Mesothelial cell of epicardium (in vitro differentiated cells): ENCODE measurements at regions not wholly inside any gene's neighbourhood (a gene's known extent, or its start where the extent isn't known, plus 50 kb on each side); places are given as distances from the start of the nearest gene placed in this dataset.

ENCODE experiments used
- DNase-seq, 2 experiments: peaks; one replicate each; pipeline ENCODE4 v3.0.0; 2021; ENCODE audit warnings: low spot score in 2 of 2; ENCODE audit not compliant: unreplicated experiment in 2 of 2
- H3K27ac Mint-ChIP-seq: 2 replicates; pipeline ENCODE4 v1.8.0; 2021; ENCODE audit warnings: mixed read lengths
- H3K27me3 Mint-ChIP-seq: 2 replicates; pipeline ENCODE4 v1.8.0; 2021; ENCODE audit warnings: low read depth, mixed read lengths
- H3K36me3 Mint-ChIP-seq: 2 replicates; pipeline ENCODE4 v1.8.0; 2021; ENCODE audit warnings: mixed read lengths
- H3K4me1 Mint-ChIP-seq: 2 replicates; pipeline ENCODE4 v1.8.0; 2021; ENCODE audit warnings: mixed read lengths
- H3K4me3 Mint-ChIP-seq: 2 replicates; pipeline ENCODE4 v1.8.0; 2021; ENCODE audit warnings: mild to moderate bottlenecking, moderate library complexity, mixed read lengths
- H3K9me3 Mint-ChIP-seq: 2 replicates; pipeline ENCODE4 v1.8.0; 2021; ENCODE audit warnings: mixed read lengths
- TF ChIP-seq, protein P1 (sequence below): fragments of 200-600 bp; sonication (generic); IDR thresholded peaks from one replicate; pipeline ENCODE4 v1.5.0; 2021; ENCODE audit warnings: antibody characterized with exemption; ENCODE audit not compliant: unreplicated experiment

DNA sequence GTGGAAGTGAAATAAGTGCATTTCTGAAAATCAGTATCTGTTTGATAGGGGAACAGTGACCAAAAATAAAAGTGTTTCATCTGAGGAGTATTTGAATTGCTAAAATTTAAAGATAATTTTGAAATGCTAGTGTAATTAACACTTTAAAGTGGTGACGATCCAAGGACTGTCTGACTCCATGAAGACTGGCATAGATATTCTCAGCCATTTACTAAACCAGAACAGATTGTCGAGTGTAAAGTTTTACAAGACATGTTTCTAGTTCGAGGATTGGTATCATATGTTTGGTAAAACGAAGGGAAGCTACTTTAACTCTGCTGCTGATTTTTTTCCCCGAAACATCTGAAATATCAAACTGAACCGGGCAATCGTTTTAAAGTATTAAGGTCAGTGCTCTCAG lies 417.9 kb downstream of the EPHA4 start:
- Mint-ChIP-seq H3K36me3 (no peaks in the 10 kb centered on the region), H3K4me3 (no peak overlapping the region), H3K9me3 (no peaks in the 10 kb centered on the region), H3K4me1 (no peaks in the 10 kb centered on the region), H3K27me3 (peaks cover 9% of the 10 kb centered on the region), H3K27ac (no peak overlapping the region)
- DNase-seq, result no peak
- TF ChIP-seq, protein P1, sequence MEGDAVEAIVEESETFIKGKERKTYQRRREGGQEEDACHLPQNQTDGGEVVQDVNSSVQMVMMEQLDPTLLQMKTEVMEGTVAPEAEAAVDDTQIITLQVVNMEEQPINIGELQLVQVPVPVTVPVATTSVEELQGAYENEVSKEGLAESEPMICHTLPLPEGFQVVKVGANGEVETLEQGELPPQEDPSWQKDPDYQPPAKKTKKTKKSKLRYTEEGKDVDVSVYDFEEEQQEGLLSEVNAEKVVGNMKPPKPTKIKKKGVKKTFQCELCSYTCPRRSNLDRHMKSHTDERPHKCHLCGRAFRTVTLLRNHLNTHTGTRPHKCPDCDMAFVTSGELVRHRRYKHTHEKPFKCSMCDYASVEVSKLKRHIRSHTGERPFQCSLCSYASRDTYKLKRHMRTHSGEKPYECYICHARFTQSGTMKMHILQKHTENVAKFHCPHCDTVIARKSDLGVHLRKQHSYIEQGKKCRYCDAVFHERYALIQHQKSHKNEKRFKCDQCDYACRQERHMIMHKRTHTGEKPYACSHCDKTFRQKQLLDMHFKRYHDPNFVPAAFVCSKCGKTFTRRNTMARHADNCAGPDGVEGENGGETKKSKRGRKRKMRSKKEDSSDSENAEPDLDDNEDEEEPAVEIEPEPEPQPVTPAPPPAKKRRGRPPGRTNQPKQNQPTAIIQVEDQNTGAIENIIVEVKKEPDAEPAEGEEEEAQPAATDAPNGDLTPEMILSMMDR, result no peak

DNA sequence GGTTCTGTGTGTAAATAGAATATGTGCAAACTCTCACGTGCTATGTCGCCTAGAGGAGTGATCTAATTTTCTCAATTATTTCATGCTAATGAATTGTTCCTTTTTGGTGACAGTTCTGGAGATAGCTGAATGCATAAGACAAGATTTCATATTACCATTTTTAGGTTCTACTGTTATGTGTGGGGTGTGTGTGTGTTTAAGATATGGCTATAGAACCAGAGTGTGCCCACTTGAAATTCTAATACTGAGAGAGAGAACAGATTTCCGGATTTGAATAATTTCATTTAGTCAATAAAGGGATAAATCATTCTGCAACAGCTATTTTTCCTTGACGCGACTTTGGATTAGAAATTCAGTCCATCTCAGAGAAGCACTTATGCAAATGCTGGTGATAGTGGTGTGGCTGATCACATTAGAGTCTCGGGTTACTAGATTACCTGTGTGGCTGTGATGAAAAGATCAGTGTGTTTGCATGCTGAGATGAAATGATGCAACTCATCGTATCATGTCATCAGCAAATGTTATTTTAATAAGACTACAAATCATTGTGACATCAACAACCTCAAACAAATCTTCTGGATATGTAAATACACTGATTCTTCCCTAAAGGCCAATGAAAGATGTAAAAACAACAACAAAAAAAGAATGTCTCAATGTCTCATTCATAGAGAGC lies 415.9 kb downstream of the EPHA4 start:
- Mint-ChIP-seq H3K27me3 (peaks cover 8% of the 10 kb centered on the region), H3K36me3 (no peaks in the 10 kb centered on the region), H3K4me1 (no peaks in the 10 kb centered on the region), H3K9me3 (no peaks in the 10 kb centered on the region), H3K27ac (no peak overlapping the region), H3K4me3 (no peak overlapping the region)
- DNase-seq, result no peak
- TF ChIP-seq, protein P1, result no peak

DNA sequence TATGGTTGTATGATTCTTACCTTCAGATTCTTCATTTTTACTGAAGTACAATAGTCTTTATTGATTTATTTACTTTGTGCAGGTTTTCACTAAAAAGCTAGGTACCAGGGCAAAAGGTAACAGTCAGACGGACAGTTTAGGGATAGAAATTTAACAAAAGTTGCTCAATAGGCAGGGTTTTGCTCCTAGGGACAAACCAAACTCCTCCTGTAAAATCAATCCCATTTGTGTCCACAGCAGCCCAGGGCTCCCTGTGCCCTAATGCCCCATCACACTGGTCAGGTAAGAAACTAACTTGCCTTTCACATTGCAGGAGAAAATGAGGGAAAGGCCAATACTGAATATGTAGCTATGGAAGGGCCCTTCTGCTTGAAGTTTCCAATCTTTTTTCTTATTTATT lies 410.9 kb downstream of the EPHA4 start:
- no peaks in the 10 kb centered on the region for H3K9me3 Mint-ChIP-seq
- no peak overlapping the region for H3K27ac Mint-ChIP-seq
- H3K4me3 Mint-ChIP-seq, result no peak overlapping the region
- peaks cover 6% of the 10 kb centered on the region for H3K27me3 Mint-ChIP-seq
- TF ChIP-seq, protein P1, result no peak
- no peaks in the 10 kb centered on the region for H3K36me3 Mint-ChIP-seq
- H3K4me1 Mint-ChIP-seq, result peaks cover 3% of the 10 kb centered on the region
- no peak for DNase-seq

DNA sequence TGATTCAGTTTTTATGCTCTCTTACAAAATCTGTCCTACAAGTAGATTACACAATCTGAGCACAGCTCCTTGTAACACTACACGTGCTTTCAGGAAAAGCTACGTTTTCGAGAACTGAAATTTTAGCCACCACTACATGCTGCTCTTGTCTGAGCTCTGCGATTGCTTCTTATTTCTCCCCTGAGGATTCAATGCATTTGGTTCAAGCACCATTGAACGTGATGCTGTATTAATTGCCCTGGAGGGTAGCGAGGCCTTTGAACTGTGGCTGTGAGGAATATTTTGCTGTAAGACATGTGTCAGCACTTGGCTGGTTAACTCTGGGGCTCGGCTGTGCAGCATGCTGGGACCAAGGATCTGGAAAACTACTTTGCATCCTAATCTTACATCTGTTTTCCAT lies 405.8 kb downstream of the EPHA4 start:
- TF ChIP-seq, protein P1, result no peak
- H3K9me3 Mint-ChIP-seq, result no peaks in the 10 kb centered on the region
- H3K4me3 Mint-ChIP-seq, result no peak overlapping the region
- no peaks in the 10 kb centered on the region for H3K27me3 Mint-ChIP-seq
- no peak for DNase-seq
- H3K27ac Mint-ChIP-seq, result no peak overlapping the region
- no peaks in the 10 kb centered on the region for H3K36me3 Mint-ChIP-seq
- H3K4me1 Mint-ChIP-seq, result peaks cover 14% of the 10 kb centered on the region

DNA sequence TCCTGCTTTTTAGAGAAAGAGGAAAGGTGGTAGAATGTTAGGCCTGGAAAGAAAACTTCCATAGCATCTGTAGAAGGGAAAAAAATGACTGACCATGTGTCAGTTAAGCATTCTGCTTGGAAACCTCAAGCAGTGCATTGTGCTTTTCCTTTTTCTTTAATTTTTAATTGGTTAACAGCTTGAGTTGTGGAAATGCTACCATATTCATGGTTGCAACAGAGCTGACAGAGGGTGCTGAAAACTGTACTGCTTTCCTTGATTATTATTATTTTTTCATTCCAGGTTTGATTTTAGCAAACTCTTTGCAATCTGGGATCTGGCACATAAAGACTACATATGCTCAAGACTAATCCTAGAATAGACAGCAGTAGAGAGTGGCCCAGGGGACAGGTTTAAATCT lies 404.5 kb downstream of the EPHA4 start:
- H3K27ac Mint-ChIP-seq, result no peak overlapping the region
- DNase-seq, result no peak
- H3K36me3 Mint-ChIP-seq, result no peaks in the 10 kb centered on the region
- H3K27me3 Mint-ChIP-seq, result peaks cover 2% of the 10 kb centered on the region
- H3K4me1 Mint-ChIP-seq, result peaks cover 15% of the 10 kb centered on the region
- no peaks in the 10 kb centered on the region for H3K9me3 Mint-ChIP-seq
- no peak overlapping the region for H3K4me3 Mint-ChIP-seq
- TF ChIP-seq, protein P1, result no peak

DNA sequence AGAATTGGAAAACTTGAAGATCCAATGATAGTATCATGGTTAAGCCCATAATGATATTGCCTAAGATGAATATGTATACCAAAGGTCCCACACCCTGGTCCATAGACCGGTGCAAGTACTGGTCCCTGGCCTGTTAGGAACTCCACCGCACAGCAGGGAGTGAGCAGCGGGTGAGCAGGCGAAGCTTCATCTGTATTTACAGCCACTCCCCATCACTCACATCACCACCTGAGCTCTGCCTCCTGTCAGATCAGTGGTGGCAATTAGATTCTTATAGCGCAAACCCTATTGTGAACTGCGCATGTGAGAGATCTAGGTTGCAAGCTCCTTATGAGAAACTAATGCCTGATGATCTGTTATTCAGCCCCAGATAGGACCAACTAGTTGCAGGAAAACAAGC lies 402.4 kb downstream of the EPHA4 start:
- no peak overlapping the region for H3K4me3 Mint-ChIP-seq
- H3K36me3 Mint-ChIP-seq, result no peaks in the 10 kb centered on the region
- peaks cover 15% of the 10 kb centered on the region for H3K4me1 Mint-ChIP-seq
- H3K27me3 Mint-ChIP-seq, result peaks cover 5% of the 10 kb centered on the region
- TF ChIP-seq, protein P1, result no peak
- H3K27ac Mint-ChIP-seq, result no peak overlapping the region
- no peaks in the 10 kb centered on the region for H3K9me3 Mint-ChIP-seq
- DNase-seq, result no peak
